Stomach (tissue), 4 donors: ENCODE measurements at regions not wholly inside any gene's neighbourhood (a gene's known extent, or its start where the extent isn't known, plus 50 kb on each side); places are given as distances from the start of the nearest gene placed in this dataset.

ENCODE experiments used
- EP300 ChIP-seq: sonication (generic); formaldehyde crosslinking; IDR thresholded peaks from one replicate; pipeline ENCODE4 v1.6.1; 2017; ENCODE audit warnings: antibody characterized with exemption
- POLR2A ChIP-seq, 4 donors: fragments of 450-650 bp; IDR thresholded peaks; one replicate each; pipeline ENCODE4 v1.6.1; 2016; ENCODE audit warnings: antibody characterized with exemption in 4 of 4, control low read depth in 2 of 4, mild to moderate bottlenecking in 1 of 4, moderate library complexity in 1 of 4
- POLR2AphosphoS5 ChIP-seq, 3 donors: sonication (generic); formaldehyde crosslinking; IDR thresholded peaks; one replicate each; pipeline ENCODE4 v1.6.1; 2016; ENCODE audit warnings: antibody characterized with exemption in 3 of 3
- TF ChIP-seq, protein P1 (sequence below), 7 experiments: fragments of 450-650 bp in 4 of 7; fragments of 200-600 bp in 3 of 7; sonication (generic) in 3 of 7; IDR thresholded peaks; one replicate each; pipeline ENCODE4 v1.5.1; 2016 to 2019; ENCODE audit warnings: antibody characterized with exemption in 7 of 7, control low read depth in 2 of 7, mild to moderate bottlenecking in 1 of 7

GRCh38 chr14:44383636-44384035, 123.4 kb downstream of the FSCB start:
- TF ChIP-seq, protein P1, sequence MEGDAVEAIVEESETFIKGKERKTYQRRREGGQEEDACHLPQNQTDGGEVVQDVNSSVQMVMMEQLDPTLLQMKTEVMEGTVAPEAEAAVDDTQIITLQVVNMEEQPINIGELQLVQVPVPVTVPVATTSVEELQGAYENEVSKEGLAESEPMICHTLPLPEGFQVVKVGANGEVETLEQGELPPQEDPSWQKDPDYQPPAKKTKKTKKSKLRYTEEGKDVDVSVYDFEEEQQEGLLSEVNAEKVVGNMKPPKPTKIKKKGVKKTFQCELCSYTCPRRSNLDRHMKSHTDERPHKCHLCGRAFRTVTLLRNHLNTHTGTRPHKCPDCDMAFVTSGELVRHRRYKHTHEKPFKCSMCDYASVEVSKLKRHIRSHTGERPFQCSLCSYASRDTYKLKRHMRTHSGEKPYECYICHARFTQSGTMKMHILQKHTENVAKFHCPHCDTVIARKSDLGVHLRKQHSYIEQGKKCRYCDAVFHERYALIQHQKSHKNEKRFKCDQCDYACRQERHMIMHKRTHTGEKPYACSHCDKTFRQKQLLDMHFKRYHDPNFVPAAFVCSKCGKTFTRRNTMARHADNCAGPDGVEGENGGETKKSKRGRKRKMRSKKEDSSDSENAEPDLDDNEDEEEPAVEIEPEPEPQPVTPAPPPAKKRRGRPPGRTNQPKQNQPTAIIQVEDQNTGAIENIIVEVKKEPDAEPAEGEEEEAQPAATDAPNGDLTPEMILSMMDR (IDR thresholded peaks at IDR 0.05): no peak
- no peak for TF ChIP-seq POLR2A (IDR thresholded peaks at IDR 0.05)
- TF ChIP-seq POLR2AphosphoS5 (IDR thresholded peaks at IDR 0.05): no peak
- TF ChIP-seq EP300: no peak
